GM18861 (cell line): ENCODE measurements at regions not wholly inside any gene's neighbourhood (a gene's known extent, or its start where the extent isn't known, plus 50 kb on each side); places are given as distances from the start of the nearest gene placed in this dataset.
A peak's percentile ranks its signal among the peaks of the same experiment; 100 is the strongest.

ENCODE experiments used
- ATAC-seq: cut with Tn5 transposase; IDR thresholded peaks from one replicate; pipeline ENCODE4 v1.9.1; 2021; ENCODE audit not compliant: unreplicated experiment

DNA sequence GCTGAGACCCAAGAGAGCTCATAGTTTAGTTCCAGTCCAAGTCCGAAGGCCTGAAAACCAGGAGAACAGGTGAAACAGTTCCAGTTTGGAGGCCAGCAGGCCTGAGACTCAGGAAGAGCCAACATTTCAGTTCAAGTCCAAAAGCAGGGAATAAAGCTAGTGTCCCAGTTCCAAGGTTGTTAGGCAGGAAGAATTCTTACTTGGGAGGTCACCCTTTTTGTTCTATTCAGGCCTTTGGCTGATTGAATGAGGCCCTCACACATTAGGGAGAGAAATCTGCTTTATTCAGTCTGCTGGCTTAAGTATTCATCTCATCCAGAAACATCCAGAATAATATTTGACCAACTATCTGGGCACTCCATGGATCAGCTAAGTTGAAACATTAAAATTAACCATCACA lies 294.6 kb downstream of the PCNX1 start:
- no peak for ATAC-seq

DNA sequence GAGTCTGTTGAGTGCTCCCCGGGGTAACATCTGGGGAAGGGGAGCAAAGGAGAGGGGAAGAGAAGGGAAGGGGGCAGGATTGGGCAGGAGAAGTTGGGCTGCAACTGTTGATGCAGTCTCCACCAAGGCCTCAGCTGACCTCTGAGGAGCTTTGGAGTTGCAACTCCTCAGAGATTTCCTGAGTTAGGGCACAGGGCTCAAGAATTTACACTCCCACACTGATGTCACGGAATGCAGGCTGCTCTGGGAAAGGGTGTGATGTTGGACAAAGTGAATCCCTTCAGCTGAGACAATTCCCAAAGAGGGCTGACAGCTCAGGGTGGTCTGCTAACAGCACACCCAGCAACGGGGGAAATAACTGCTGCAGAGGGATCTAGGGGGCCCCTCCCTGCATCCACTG lies 295.6 kb downstream of the PCNX1 start:
- no peak for ATAC-seq

DNA sequence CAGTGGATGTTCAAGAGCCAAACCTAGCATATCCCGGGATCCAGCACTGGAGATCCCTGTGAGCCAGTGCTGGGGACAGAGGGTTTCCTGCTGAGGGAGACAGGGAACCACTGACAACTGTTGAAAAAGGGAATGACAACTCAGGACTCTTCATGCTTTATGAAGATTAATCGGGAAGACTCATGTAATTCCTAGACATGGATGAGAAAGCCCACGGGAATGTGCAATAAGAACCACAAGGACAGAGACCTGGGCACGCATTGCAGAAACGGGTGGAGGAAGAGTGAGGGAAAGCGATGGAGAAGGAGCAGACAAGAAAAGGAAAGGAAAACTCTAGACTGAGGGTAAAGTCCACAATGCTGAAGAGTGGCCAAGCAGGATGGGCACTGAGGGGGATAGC lies 296.0 kb downstream of the PCNX1 start:
- no peak for ATAC-seq

DNA sequence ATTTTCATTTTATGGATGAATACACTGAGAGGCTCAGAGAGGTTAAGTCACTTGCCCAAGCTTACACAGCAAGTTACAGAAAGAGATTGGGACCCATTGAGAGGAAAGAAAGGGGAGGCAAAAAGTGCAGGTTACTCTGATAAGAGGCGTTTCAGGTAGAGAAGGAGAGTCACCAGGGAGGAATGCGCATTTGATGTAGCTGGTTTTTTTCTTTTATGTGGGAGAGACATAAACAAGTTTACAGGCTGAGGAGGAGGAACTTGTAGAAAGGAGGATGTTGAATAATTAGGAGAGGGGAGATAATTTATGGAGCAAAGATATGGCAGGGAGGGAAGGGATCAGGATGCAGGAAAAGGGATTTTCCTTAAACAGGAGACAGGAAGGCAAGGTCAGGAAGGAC lies 297.0 kb downstream of the PCNX1 start:
- ATAC-seq, result no peak

DNA sequence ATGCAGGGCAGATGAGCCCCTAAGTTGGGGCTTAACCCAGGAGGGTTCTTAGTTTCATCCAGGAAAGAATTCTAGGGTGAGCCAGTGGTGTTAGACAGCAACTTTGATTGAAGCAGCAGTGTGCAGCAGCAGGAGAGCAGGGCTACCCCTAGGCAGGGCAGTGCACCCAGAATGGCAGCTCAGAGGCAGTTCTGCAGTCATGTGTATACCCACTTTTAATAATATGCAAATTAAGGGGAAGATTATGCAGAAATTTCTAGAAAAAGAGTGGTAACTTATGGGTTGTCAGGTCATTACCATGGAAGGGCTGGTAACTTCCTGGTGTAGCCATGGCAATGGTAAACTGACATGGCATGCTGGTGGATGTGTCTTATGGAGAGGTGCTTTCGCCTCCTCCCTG lies 297.5 kb downstream of the PCNX1 start:
- no peak for ATAC-seq

DNA sequence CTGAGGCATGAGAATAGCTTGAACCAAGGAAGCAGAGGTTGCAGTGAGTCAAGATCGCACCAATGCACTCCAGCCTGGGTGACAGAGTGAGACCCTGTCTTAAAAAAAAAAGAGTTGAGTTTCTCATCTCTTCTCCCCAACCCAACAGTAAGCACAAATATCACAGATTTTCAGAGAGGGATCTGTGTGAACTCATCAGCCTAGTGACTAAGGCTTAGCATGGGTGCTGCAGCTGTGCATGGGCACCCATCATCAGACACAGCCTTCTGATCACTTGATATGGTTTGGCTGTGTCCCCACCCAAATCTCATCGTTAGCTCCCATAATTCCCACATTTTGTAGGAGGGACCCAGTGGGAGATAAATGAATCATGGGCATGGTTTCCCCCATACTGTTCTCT lies 298.9 kb downstream of the PCNX1 start:
- ATAC-seq, result no peak

DNA sequence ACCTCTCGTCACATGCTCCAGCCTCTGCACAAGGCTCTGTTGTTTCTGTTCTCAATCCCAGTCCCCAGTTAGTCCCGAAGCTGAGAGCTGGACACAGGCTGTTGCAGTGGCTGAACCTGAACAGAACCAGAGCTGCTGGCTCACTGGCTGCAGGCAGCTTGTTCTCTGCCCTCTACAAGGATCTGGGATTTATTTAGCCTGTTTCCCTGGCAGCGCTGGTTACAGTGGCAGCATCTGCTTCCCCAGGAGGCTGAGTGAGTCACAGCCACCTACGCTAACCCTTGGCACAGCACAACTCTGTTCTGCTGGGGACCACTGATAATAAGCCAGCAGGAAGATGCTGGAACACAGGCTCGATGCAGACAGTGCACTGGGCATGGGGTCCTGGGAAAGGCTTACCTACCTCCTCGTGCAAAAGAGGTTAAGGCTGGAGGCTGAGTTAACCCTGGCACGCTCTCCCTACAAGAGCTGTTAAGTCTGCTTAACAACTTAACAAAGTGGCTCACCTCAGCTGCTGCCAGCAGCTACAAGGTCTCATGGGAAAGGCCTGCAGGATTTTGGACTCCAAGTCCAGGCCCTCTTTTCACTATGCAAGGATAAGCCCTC lies 299.6 kb downstream of the PCNX1 start:
- no peak for ATAC-seq

DNA sequence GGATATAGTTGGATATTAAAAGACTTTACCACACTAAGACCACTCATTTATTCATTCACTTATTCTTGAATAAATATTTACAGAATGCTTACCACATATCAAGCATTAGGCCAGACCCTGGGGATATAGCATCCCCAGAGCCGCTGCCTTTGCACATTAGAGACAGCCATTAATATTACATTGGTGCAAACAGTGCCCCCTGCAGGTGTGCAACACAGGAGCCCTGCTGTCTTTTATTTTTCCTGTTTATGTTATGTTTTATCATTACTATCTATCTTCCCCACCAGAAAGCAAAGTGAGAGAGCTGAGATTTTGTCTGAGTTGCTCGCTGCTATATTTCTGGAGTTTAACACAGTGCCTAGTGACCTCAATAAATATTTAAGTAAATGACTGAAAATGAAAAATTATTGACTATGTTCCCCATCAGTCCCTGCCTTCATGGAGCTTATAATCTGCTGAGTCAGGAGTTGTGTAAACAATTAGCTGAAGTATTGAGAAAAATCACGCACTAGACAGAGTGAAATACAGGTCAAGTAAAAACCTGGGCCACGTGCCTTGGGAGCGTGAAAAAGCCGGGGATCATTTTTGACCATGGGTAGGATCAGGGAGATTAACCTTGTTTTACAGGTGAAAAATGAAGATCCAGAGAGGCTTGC lies 301.6 kb downstream of the PCNX1 start:
- ATAC-seq, result no peak

DNA sequence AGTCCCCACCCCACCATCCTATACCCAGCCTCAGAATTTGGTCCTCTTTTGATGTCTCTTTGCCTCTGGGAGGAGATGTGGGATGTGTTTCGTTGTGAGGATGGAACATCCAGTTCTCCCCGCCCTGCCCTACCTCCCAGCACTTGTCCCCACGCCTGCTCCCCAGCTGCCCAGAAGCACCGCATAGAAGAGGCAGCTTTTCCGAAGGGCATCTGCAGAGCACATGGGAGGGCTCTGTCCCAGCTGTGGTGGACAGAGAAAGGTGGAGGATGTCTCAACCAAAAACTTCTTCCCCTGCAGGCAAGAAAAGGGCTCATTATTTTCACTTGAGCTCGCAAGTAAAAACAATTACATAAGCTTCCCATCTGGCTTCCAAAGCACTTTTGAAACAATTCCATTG lies 302.6 kb downstream of the PCNX1 start:
- ATAC-seq, result no peak

DNA sequence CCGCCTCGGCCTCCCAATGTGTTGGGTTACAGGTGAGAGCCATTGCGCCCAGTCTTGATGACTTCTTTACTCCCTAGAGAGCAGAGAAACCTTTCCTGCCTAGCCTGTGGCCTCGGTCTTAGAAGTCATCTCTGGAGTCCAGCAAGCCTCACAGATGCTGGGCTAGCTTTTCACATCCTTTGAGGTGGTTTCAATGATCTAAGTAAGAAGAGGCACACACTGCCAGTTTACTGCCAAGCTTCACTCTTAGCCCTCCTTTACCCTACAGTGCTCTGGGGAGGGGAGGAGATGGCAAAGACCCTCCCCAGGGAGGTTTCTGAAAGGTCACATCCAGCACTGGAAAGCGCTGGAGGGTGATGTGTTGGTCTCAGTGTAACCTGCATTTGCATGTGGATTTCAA lies 304.8 kb downstream of the PCNX1 start:
- no peak for ATAC-seq

DNA sequence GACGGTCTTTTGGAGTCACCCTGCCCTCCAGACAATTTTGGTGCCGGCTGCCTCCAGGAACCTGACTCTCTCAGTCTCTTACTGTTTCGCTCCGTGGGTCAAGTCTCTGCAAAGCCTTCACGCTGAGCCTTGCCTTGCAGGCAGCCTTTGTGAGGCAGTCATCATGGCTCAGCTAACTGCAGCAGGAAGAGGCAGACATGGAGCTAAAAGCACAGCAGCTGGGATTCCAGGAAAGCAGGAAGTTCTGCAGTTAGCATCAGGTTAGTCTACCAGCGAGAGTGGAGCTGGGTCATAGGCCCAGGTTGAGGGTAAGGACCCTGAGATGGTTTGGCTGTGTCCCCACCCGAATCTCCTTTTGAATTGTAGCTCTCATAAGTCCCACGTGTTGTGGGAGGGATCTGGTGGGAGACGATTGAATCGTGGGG lies 305.4 kb downstream of the PCNX1 start:
- no peak for ATAC-seq

DNA sequence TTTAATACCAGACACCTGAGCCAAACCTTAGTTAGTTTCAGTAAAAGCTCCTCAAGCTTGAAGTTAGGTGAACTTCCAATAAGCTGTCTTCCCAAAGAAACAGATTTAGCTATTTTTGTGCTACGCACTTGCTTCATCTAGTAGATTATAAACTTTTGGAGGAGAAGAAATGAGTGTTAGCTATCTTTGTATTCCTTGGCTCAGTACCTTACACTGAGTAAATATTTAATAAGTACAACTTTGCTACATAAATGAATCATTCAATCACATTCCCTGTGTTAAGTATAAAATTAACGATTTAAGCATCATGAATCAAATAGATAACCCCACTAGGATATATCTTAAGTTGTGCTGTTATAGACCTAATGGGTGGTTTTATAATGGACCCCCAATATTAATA lies 307.0 kb downstream of the PCNX1 start:
- ATAC-seq, result no peak

DNA sequence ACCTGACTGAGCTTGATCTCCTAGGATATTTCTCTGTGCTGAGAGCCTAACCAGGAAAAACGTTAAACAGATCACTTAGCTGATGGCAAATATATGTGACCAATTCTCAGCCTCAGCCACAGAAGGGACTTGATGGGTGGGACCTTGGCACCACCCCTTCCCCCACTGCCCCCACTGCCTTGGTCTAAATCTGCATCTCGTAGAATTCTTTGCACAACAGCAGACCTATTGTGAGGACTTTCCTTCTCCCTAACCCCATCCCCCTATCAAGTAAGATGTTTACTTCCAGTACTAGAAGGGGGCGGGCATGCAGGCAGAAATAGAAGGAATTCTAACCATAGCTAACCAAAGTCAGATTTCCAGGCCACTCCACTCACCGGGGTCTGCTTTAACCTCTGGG lies 313.2 kb downstream of the PCNX1 start:
- ATAC-seq, result no peak

DNA sequence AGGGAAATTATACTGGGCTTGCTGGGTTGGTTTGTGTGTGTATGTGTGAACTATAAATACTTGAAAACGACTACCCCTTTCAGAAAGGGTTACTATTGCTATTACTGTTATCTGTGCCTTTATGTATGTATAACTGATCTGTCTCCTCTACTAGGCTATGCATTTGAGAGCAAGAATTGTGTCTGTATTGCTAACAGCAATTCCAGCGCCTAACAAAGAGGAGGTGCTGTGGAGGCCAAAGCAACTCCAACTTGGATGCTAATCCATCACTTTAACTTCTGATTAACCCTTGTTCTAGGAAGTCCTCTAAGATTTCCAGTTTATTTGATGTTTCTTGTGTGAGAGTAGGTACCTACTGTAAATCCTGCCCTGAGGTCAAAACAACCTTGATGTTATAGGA lies 313.9 kb downstream of the PCNX1 start:
- no peak for ATAC-seq

DNA sequence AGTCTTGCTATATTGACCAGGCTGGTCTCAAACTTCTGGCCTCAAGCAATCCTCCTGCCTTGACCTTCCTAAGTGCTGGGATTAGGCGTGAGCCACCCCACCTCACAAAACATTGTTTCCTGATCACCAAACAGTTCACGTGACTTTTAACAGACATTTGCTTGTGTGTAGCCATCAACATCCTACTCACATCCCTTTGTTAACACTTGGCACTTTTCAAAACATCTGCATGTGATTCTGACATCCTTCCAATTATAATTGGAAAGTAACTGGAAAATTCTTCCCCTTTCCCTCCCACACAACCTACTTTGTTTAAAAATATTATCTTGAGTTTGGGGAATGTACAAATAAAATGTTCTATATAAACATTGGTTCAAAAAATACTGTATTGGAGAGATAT lies 317.9 kb downstream of the PCNX1 start:
- ATAC-seq, result no peak

DNA sequence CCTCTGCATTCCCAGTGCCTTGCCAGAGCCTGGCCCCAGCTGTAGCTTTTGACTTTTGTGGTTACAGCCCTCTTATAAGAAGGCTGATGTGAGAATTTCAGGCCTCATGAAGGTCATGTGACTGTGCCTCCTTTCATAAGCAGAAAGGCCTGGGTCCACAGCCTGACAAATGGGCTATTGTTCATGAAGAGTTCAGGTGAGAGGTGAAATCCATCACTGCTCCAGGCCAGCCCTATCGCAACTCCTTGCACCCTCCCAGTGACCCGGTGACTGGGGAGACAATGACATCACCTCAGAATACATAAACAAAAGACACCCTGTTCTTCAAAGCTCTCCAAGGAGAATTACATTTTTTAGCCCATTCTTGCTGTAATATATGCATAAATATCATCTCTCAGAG lies 321.5 kb downstream of the PCNX1 start:
- ATAC-seq, result no peak

DNA sequence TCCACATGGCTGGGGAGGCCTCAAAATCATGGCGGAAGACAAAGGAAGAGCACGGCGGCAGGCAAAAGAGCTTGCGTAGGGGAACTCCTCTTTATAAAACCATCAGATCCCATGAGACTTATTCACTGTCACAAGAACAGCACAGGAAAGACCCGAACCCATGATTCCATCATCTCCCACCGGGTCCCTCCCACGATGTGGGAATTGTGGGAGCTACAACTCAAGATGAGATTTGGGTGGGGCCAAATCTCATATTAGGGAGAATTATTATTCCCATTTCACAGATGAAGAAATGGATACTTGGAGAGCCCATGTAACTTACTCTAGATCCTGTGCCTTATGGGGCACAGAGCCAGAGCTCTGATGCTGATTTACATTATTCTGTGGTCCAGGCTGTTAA lies 322.6 kb downstream of the PCNX1 start:
- no peak for ATAC-seq

DNA sequence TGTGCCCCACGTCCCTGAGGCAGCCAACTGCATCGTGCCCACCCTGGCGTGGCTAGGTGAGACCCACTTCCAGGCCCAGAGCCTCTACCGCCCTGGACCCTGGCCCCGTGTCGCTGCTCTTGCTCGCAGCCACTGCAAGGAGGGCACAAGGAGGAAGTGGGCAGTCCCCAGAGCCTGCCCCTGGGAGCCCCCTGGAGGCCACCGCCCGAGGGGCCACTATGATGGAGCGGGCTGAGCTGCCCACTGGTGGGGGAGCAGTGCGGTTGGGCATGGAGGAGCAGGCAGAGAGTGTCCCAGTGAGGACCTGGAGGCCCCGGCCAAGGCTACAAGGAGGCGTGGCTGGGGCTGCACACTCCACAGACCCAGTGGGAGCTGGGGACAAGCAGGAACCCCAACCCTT lies 323.6 kb downstream of the PCNX1 start:
- no peak for ATAC-seq

DNA sequence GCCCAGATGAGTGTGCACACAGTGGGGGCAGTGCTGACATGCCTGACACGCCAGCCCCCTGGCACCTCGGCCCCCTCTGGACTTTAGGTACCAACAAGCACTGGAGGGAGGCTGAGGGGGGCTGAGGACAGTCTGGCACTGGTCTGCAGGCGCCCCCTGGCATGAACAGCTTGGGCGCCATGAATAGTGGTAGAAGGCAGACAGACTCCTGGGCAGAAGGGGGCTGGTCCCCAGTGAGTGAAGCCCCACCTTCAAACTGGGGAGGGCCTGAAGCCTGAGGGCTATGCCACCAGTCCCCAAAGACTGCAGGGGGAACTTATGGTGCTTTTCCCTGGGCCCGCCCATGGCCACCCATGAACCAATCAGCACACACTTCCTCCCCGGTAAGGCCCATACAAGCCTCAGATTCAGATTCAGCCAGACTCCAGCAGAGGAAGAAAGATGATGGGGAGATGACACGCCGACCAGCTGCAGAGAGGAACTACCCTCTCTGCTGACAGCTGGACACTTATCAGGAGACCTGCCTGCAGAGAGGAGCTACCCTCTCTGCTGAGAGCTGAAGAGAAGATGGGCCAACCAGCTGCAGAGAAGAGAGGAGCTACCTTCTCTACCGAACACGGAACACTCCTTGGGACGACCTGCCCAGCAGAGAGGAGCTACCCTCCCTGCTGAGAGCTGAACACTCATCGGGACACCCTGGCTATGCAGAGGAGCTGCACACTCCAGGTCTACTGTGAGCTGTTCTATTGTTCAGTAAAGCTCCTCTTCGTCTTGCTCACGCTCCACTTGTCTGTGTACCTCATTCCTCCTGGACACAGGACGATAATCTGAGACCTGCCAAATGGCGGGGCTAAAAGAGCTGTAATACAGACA lies 324.5 kb downstream of the PCNX1 start:
- ATAC-seq, result peak; percentile 68

DNA sequence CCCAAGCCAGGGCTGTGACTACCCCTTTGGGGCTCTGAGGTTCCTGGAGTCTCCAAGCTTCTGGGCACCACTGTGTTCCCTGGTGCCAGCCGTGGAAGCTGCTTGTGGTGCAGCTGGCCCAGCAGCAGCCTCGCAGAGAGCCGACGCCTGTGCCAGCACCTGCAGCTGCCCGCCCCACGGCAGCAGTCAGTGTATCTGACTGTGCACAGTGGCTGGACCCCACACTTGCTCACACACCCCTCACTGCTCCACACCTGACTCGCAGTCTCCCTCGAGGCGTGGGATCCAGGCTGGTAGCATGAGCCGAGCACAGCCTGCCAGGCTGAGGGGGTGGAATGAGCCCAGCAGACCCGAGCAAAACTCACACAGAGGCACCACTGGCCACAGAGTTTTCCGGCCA lies 325.2 kb downstream of the PCNX1 start:
- no peak for ATAC-seq

DNA sequence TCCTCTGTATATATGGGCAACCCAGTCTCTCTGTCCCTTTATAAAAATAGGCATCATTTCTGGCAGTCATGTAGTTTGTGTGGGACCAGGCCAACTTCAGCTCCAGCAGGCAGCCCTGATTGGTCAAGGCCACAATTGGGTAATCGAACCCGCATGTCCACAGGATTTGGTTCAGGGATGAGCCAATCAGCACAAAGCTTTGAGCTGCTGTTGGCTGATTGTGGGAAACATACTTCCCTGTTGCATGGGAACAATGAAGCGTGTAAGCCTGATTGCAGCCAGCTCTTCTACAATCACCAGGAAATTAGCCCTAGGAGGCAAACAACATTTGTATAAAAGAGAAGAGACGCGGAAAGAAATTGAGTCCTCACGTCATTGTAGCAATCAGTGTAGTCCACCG lies 328.6 kb downstream of the PCNX1 start:
- no peak for ATAC-seq

DNA sequence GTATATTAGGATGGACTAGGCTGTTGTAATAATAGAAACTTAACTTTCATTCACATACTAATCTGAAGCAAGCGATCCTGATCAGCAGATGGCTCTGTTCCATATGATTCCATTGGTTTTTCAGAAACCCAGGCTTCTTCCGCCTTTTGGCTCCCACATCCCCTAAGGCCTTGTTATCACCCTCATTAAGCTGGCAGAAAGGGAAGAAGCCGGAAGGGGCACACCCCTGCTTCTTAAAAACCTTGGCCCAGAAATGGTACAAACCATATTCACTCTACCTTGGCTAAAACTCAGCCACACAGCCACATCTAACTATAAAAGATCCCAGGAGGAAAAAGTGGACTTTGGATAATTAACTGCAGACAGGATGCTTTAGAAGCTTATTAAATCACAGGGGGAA lies 329.2 kb downstream of the PCNX1 start:
- ATAC-seq, result no peak
